ENCODE measurements at regions not wholly inside any gene's neighbourhood (a gene's known extent, or its start where the extent isn't known, plus 50 kb on each side); places are given as distances from the start of the nearest gene placed in this dataset.
"Not testable (repeated sequence)": the region's sequence is repeated elsewhere in the genome, so short reads cannot be mapped to it uniquely, and the experiment has no call there.

GRCh38 chr7:85261336-85261735, 74.5 kb upstream of the SEMA3D start:
- intact Hi-C loops (cut with micrococcal nuclease): no loop called here

GRCh38 chr7:85249787-85250186, 62.9 kb upstream of the SEMA3D start:
- intact Hi-C loops (cut with micrococcal nuclease): not testable (repeated sequence)

- intact Hi-C loops (cut with micrococcal nuclease): no loop called here
These were observed 52.3 kb upstream of the SEMA3D start for GRCh38 chr7:85239109-85239508.

GRCh38 chr7:85237721-85238120, 50.9 kb upstream of the SEMA3D start:
- intact Hi-C loops (cut with micrococcal nuclease): no loop called here

Measured in T-helper 2 cell treated with Interferon-gamma antibody and Interleukin-4, amounts not matched to agents 100 ng/mL and 5 ng/mL, for 36 hours (primary cell).